ENCODE measurements at regions not wholly inside any gene's neighbourhood (a gene's known extent, or its start where the extent isn't known, plus 50 kb on each side); places are given as distances from the start of the nearest gene placed in this dataset.

GRCh38 chr2:181196401-181196800, 216.0 kb downstream of the UBE2E3 start:
- Histone ChIP-seq H3K79me2 (ENCODE audit: low read length) (no peaks in the 10 kb centered on the region), H3K36me3 (ENCODE audit: insufficient read depth, low read length) (no peaks in the 10 kb centered on the region), H3K4me3 (ENCODE audit: low read length) (no peak overlapping the region), H4K20me1 (ENCODE audit: insufficient read depth, low read depth, low read length) (no peaks in the 10 kb centered on the region), H3K27ac (ENCODE audit: low read length) (no peak overlapping the region), H2AFZ (ENCODE audit: low read length) (no peak overlapping the region), H3K9me3 (ENCODE audit: low read length) (no peaks in the 10 kb centered on the region), H3K4me1 (ENCODE audit: low read length) (no peaks in the 10 kb centered on the region; the same call in 1 of the 2 replicates), H3K9me2 (replicated peaks; ENCODE audit: insufficient read depth, low read length) (no peaks in the 10 kb centered on the region), H3K9ac (ENCODE audit: low read length) (no peak overlapping the region), H3K4me2 (ENCODE audit: low read depth, low read length, poor library complexity, severe bottlenecking) (no peak overlapping the region), H3K27me3 (ENCODE audit: low read length) (no peaks in the 10 kb centered on the region)
- DNase-seq: no peak

DNA sequence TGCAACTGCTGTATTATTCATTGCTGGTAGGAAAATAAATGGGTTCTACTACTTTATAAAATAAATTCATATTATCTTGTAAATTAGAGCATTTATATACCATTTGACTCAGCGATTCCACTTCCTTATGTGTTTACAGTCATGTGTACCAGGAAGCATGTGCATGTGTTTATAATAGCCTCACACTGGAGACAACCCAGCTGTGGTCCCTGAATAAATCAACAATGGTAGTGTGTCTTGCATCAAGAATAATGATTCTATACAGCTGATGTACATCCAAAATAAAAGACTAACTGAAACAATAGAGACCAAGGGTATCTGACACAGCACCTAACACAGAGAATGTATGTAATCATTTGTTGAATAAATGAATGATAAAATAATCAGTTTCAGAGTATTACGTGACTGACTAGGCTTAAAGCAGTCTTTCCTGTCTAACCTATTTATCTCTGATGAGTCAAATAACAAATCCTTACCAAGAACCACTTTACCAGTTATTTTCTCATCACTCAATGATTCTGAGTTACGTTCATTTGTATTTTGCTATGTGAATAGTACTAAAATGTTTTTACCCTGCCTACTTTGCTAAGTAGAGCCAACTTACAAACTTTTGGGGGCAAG, 216.8 kb downstream of the UBE2E3 start:
- Histone ChIP-seq H3K4me2 (ENCODE audit: low read depth, low read length, poor library complexity, severe bottlenecking) (no peak overlapping the region), H3K27me3 (ENCODE audit: low read length) (no peaks in the 10 kb centered on the region), H3K4me1 (ENCODE audit: low read length) (no peaks in the 10 kb centered on the region; the same call in 1 of the 2 replicates), H4K20me1 (ENCODE audit: insufficient read depth, low read depth, low read length) (no peaks in the 10 kb centered on the region), H3K79me2 (ENCODE audit: low read length) (no peaks in the 10 kb centered on the region), H3K4me3 (ENCODE audit: low read length) (no peak overlapping the region), H3K36me3 (ENCODE audit: insufficient read depth, low read length) (no peaks in the 10 kb centered on the region), H3K9ac (ENCODE audit: low read length) (no peak overlapping the region), H3K27ac (ENCODE audit: low read length) (no peak overlapping the region), H3K9me2 (replicated peaks; ENCODE audit: insufficient read depth, low read length) (no peaks in the 10 kb centered on the region), H2AFZ (ENCODE audit: low read length) (0 out of 2 replicates have a peak overlapping the region, but pooled peaks have one; percentile 10), H3K9me3 (ENCODE audit: low read length) (no peaks in the 10 kb centered on the region)
- no peak for DNase-seq

- Histone ChIP-seq H3K79me2 (ENCODE audit: low read length) (no peaks in the 10 kb centered on the region), H3K27me3 (ENCODE audit: low read length) (no peaks in the 10 kb centered on the region), H3K9me2 (replicated peaks; ENCODE audit: insufficient read depth, low read length) (no peaks in the 10 kb centered on the region), H3K4me3 (ENCODE audit: low read length) (no peak overlapping the region), H3K4me1 (ENCODE audit: low read length) (no peaks in the 10 kb centered on the region; the same call in 1 of the 2 replicates), H2AFZ (ENCODE audit: low read length) (no peak overlapping the region), H3K4me2 (ENCODE audit: low read depth, low read length, poor library complexity, severe bottlenecking) (no peak overlapping the region), H3K9me3 (ENCODE audit: low read length) (no peaks in the 10 kb centered on the region), H4K20me1 (ENCODE audit: insufficient read depth, low read depth, low read length) (no peaks in the 10 kb centered on the region), H3K36me3 (ENCODE audit: insufficient read depth, low read length) (no peaks in the 10 kb centered on the region), H3K9ac (ENCODE audit: low read length) (no peak overlapping the region), H3K27ac (ENCODE audit: low read length) (no peak overlapping the region)
- no peak for DNase-seq
Measured at GRCh38 chr2:181198183-181198864, 217.9 kb downstream of the UBE2E3 start.

DNA sequence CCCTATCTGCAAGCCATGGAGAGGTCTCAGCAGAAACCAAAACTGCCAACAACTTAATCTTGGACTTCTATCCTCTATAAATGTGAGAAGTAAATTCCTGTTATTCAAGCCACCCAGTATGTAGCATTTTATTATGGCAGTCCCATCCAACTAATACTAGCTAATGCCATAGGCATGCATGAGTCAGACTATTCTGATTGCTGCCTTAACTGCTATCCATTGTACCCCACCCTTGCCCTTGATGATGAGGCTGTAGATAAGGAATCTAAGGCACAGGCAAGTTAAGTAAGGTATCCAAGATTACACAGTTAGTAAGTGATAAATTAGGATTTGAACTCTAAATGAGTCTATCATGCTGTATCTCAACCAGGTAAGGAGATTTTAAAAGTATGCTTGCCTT, 223.0 kb downstream of the UBE2E3 start:
- Histone ChIP-seq H2AFZ (ENCODE audit: low read length) (no peak overlapping the region), H3K27ac (ENCODE audit: low read length) (no peak overlapping the region), H3K4me2 (ENCODE audit: low read depth, low read length, poor library complexity, severe bottlenecking) (no peak overlapping the region), H3K9me3 (ENCODE audit: low read length) (peaks cover 8% of the 10 kb centered on the region), H3K79me2 (ENCODE audit: low read length) (no peaks in the 10 kb centered on the region), H3K27me3 (ENCODE audit: low read length) (no peaks in the 10 kb centered on the region), H3K9ac (ENCODE audit: low read length) (no peak overlapping the region), H4K20me1 (ENCODE audit: insufficient read depth, low read depth, low read length) (no peaks in the 10 kb centered on the region), H3K4me3 (ENCODE audit: low read length) (no peak overlapping the region), H3K36me3 (ENCODE audit: insufficient read depth, low read length) (no peaks in the 10 kb centered on the region), H3K9me2 (replicated peaks; ENCODE audit: insufficient read depth, low read length) (no peaks in the 10 kb centered on the region), H3K4me1 (ENCODE audit: low read length) (no peaks in the 10 kb centered on the region)
- DNase-seq: no peak

DNA sequence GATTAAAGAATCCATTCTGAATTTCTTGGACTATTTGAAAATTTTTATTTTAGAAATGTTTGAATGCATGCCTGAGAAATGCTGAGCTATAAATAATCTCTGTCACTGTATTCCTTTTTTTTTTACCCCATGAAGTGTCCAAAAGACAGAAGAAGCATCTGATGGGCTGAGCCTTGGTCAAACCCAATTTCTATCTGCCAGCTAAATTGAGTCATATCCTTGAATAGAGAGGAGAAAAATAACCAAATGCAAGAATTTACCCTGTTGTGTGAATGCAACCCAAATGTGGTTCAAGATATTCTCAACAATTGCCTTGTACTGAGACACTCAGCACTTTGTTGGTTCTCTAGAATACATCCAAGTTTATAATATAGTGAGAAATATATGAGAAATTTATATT, 223.5 kb downstream of the UBE2E3 start:
- H3K9me3 ChIP-seq (ENCODE audit: low read length): peaks cover 8% of the 10 kb centered on the region
- H3K4me1 ChIP-seq (ENCODE audit: low read length): no peaks in the 10 kb centered on the region
- no peaks in the 10 kb centered on the region for H3K36me3 ChIP-seq (ENCODE audit: insufficient read depth, low read length)
- no peaks in the 10 kb centered on the region for H3K9me2 ChIP-seq (replicated peaks; ENCODE audit: insufficient read depth, low read length)
- H2AFZ ChIP-seq (ENCODE audit: low read length): no peak overlapping the region
- H3K27ac ChIP-seq (ENCODE audit: low read length): no peak overlapping the region
- no peaks in the 10 kb centered on the region for H3K27me3 ChIP-seq (ENCODE audit: low read length)
- no peak overlapping the region for H3K4me3 ChIP-seq (ENCODE audit: low read length)
- no peak overlapping the region for H3K4me2 ChIP-seq (ENCODE audit: low read depth, low read length, poor library complexity, severe bottlenecking)
- H4K20me1 ChIP-seq (ENCODE audit: insufficient read depth, low read depth, low read length): no peaks in the 10 kb centered on the region
- no peaks in the 10 kb centered on the region for H3K79me2 ChIP-seq (ENCODE audit: low read length)
- no peak overlapping the region for H3K9ac ChIP-seq (ENCODE audit: low read length)
- no peak for DNase-seq

- Histone ChIP-seq H3K9me2 (replicated peaks; ENCODE audit: insufficient read depth, low read length) (no peaks in the 10 kb centered on the region), H3K27ac (ENCODE audit: low read length) (no peak overlapping the region), H2AFZ (ENCODE audit: low read length) (no peak overlapping the region), H3K9me3 (ENCODE audit: low read length) (no peaks in the 10 kb centered on the region), H3K36me3 (ENCODE audit: insufficient read depth, low read length) (no peaks in the 10 kb centered on the region), H3K9ac (ENCODE audit: low read length) (no peak overlapping the region), H3K4me2 (ENCODE audit: low read depth, low read length, poor library complexity, severe bottlenecking) (no peak overlapping the region), H3K79me2 (ENCODE audit: low read length) (no peaks in the 10 kb centered on the region), H3K27me3 (ENCODE audit: low read length) (no peaks in the 10 kb centered on the region), H3K4me1 (ENCODE audit: low read length) (no peaks in the 10 kb centered on the region), H3K4me3 (ENCODE audit: low read length) (no peak overlapping the region), H4K20me1 (ENCODE audit: insufficient read depth, low read depth, low read length) (no peaks in the 10 kb centered on the region)
- no peak for DNase-seq
Measured at GRCh38 chr2:181218401-181218821, 238.0 kb downstream of the UBE2E3 start.

- no peak for DNase-seq
- H3K36me3 ChIP-seq (ENCODE audit: insufficient read depth, low read length): no peaks in the 10 kb centered on the region
- no peaks in the 10 kb centered on the region for H3K9me2 ChIP-seq (replicated peaks; ENCODE audit: insufficient read depth, low read length)
- no peaks in the 10 kb centered on the region for H3K4me1 ChIP-seq (ENCODE audit: low read length)
- no peaks in the 10 kb centered on the region for H3K27me3 ChIP-seq (ENCODE audit: low read length)
- no peaks in the 10 kb centered on the region for H3K9me3 ChIP-seq (ENCODE audit: low read length)
- no peaks in the 10 kb centered on the region for H4K20me1 ChIP-seq (ENCODE audit: insufficient read depth, low read depth, low read length)
- no peaks in the 10 kb centered on the region for H3K79me2 ChIP-seq (ENCODE audit: low read length)
- H3K9ac ChIP-seq (ENCODE audit: low read length): no peak overlapping the region
- H3K4me2 ChIP-seq (ENCODE audit: low read depth, low read length, poor library complexity, severe bottlenecking): no peak overlapping the region
- H2AFZ ChIP-seq (ENCODE audit: low read length): peak overlapping the region; percentile 59; the same call in 1 of the 2 replicates
- H3K4me3 ChIP-seq (ENCODE audit: low read length): no peak overlapping the region
- no peak overlapping the region for H3K27ac ChIP-seq (ENCODE audit: low read length)
Measured at GRCh38 chr2:181223234-181223633, 234.0 kb upstream of the ITGA4 start.

DNA sequence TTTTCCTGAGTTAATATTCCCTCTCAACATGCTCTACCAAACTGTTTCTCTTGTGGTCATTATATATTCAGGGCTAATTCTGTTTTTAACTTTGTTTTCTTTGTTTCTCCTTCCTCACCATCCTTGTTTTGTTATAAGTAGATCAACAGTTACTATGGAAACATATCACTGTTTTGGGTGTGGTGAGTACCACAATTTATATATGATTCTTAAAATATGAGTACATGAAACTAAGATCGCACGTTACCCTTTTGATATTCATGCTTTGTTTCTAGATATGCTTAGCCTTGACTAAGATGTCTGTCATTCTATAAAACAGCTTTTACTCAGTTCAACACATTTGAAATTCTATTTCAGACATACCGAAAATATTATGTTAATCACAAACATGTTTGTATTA, 232.3 kb upstream of the ITGA4 start:
- Histone ChIP-seq H3K79me2 (ENCODE audit: low read length) (no peaks in the 10 kb centered on the region), H3K27ac (ENCODE audit: low read length) (no peak overlapping the region), H3K4me3 (ENCODE audit: low read length) (no peak overlapping the region), H3K4me1 (ENCODE audit: low read length) (no peaks in the 10 kb centered on the region), H3K4me2 (ENCODE audit: low read depth, low read length, poor library complexity, severe bottlenecking) (no peak overlapping the region), H2AFZ (ENCODE audit: low read length) (no peak overlapping the region), H3K27me3 (ENCODE audit: low read length) (no peaks in the 10 kb centered on the region), H3K9me3 (ENCODE audit: low read length) (no peaks in the 10 kb centered on the region), H3K9me2 (replicated peaks; ENCODE audit: insufficient read depth, low read length) (no peaks in the 10 kb centered on the region), H3K9ac (ENCODE audit: low read length) (no peak overlapping the region), H3K36me3 (ENCODE audit: insufficient read depth, low read length) (no peaks in the 10 kb centered on the region), H4K20me1 (ENCODE audit: insufficient read depth, low read depth, low read length) (no peaks in the 10 kb centered on the region)
- DNase-seq: no peak
